Heart left ventricle (tissue), 13 donors: ENCODE measurements at regions not wholly inside any gene's neighbourhood (a gene's known extent, or its start where the extent isn't known, plus 50 kb on each side); places are given as distances from the start of the nearest gene placed in this dataset.

ENCODE experiments used
- CTCF ChIP-seq, 12 donors: fragments of 200-600 bp; sonication (generic) in 4 of 12; IDR thresholded peaks; one replicate each; pipeline versions ENCODE4 v1.5.0 to v1.8.0; 2018 to 2022; ENCODE audit warnings: antibody characterized with exemption in 12 of 12, mild to moderate bottlenecking in 5 of 12
- POLR2A ChIP-seq, 2 donors: fragments of 450-650 bp; IDR thresholded peaks; one replicate each; pipeline ENCODE4 v1.6.1; 2017; ENCODE audit warnings: antibody characterized with exemption in 2 of 2, mild to moderate bottlenecking in 2 of 2, moderate library complexity in 2 of 2
- donor health status: ischemic (EF 13 %, LVEDD 7.1; RV severe dilation, severe dysfunction).
- donor health status: DM: no; HTN: yes; CAD: no.
- donor health status: DM: no; HTN: no; CAD: no.
- donor health status: ischemic (EF 25% LVEDD 6.9; RV normal size, moderate dysfunction).
- donor health status: ischemic (EF 25% LVEDD 5.7; RV mildly dilated, moderate dysfunction).
- donor health status: ischemic (EF 35%, LVEDD 5.7; RV mildly dilated, moderate dysfunction).
- donor health status: nonischemic (EF 11% LVEDD 7.7; RV severe dilation, severe dysfunction).
- donor health status: DM: yes; HTN: yes; CAD: no.
- donor health status: PGD.
- donor health status: ischemic (EF 29% LVEDD 5.4; RV normal size, mild dysfunction).
- donor health status: nonischemic (EF 23%, LVEDD 6.1; RV moderate dilation, normal function).

GRCh38 chr4:79088946-79089691 is 149.9 kb upstream of the PAQR3 start:
- no peak for TF ChIP-seq CTCF (IDR thresholded peaks at IDR 0.05)
- no peak for TF ChIP-seq POLR2A (IDR thresholded peaks at IDR 0.05)
